K562 (cell line): ENCODE measurements at regions not wholly inside any gene's neighbourhood (a gene's known extent, or its start where the extent isn't known, plus 50 kb on each side); places are given as distances from the start of the nearest gene placed in this dataset.

Experiments used
- BRD9 ChIP-seq: fragments of 450-650 bp; IDR thresholded peaks from 2 replicates; pipeline ENCODE4 v1.6.1; 2018; ENCODE audit warnings: low read depth; ENCODE audit not compliant: partially characterized antibody
- CBFB ChIP-seq: sonication (generic); formaldehyde crosslinking; IDR thresholded peaks from 2 replicates; pipeline ENCODE4 v1.4.0; 2020; ENCODE audit warnings: mild to moderate bottlenecking, missing genetic modification reagents
- CBX5 ChIP-seq: IDR thresholded peaks from 2 replicates; pipeline ENCODE4 v1.6.1; 2014; ENCODE audit warnings: low read depth, borderline replicate concordance
- DNMT1 ChIP-seq: fragments of 450-650 bp; IDR thresholded peaks from 2 replicates; pipeline ENCODE4 v1.6.1; 2016; ENCODE audit warnings: antibody characterized with exemption, mild to moderate bottlenecking
- MAFG ChIP-seq: fragments of 450-650 bp; conservative IDR thresholded peaks from 2 replicates; pipeline ENCODE4 v1.6.1; 2016; ENCODE audit warnings: missing genetic modification characterization, missing compliant biosample characterization
- NFE2 ChIP-seq: IDR thresholded peaks from 2 replicates; pipeline ENCODE4 v1.6.1; 2014; ENCODE audit warnings: antibody characterized with exemption, low read depth
- PHB ChIP-seq: fragments of 250-450 bp; sonication (Bioruptor Pico); IDR thresholded peaks from 2 replicates; pipeline ENCODE4 v1.5.0; 2021
- RNF2 ChIP-seq: sonication (generic); IDR thresholded peaks from 2 replicates; pipeline ENCODE4 v1.6.1; 2016
- SMAD2 ChIP-seq: fragments of 150-350 bp; IDR thresholded peaks from 2 replicates; pipeline ENCODE4 v1.6.1; 2014; ENCODE audit warnings: low read depth, mild to moderate bottlenecking, low read length
- TRIM24 ChIP-seq, 2 experiments: fragments of 450-650 bp; IDR thresholded peaks; 2 replicates each; pipeline ENCODE4 v1.6.1; 2016
- VEZF1 ChIP-seq: fragments of 200-800 bp; sonication (Bioruptor generic); IDR thresholded peaks from 2 replicates; pipeline ENCODE4 v1.6.1; 2017; ENCODE audit warnings: missing genetic modification characterization, missing compliant biosample characterization
- ZNF518B ChIP-seq: fragments of 250-450 bp; sonication (Bioruptor Pico); IDR thresholded peaks from 2 replicates; pipeline ENCODE4 v1.5.0; 2021; ENCODE audit warnings: mild to moderate bottlenecking, moderate library complexity
- ZNF592 ChIP-seq: fragments of 450-650 bp; IDR thresholded peaks from 2 replicates; pipeline ENCODE4 v1.6.1; 2017; ENCODE audit warnings: antibody characterized with exemption, mild to moderate bottlenecking
- ZNF639 ChIP-seq, 2 experiments: fragments of 200-800 bp in 1 of 2; sonication (Bioruptor generic) in 1 of 2; sonication (generic) in 1 of 2; formaldehyde crosslinking in 1 of 2; IDR thresholded peaks in 1 of 2; conservative IDR thresholded peaks in 1 of 2; 2 replicates each; pipeline versions ENCODE4 v1.5.0 to v1.6.1; 2016 to 2020; ENCODE audit warnings: missing compliant biosample characterization in 1 of 2, missing genetic modification characterization in 1 of 2, missing genetic modification reagents in 1 of 2
- ZNF75A ChIP-seq: fragments of 450-650 bp; formaldehyde crosslinking; IDR thresholded peaks from 2 replicates; pipeline ENCODE4 v1.4.0; 2020; ENCODE audit warnings: mild to moderate bottlenecking
- TF ChIP-seq, protein P1 (sequence below): fragments of 450-650 bp; IDR thresholded peaks from 2 replicates; pipeline ENCODE4 v1.6.1; 2016; ENCODE audit warnings: low read depth, mild to moderate bottlenecking, moderate library complexity
- TF ChIP-seq, protein P2 (sequence below): fragments of 450-650 bp; formaldehyde crosslinking; IDR thresholded peaks from 2 replicates; pipeline ENCODE4 v1.4.0; 2020; ENCODE audit warnings: mild to moderate bottlenecking, mixed read lengths

GRCh38 chr4:10180603-10180926 is 64.0 kb upstream of the WDR1 start (continued):
- TF ChIP-seq ZNF592 (no peak), RNF2 (no peak), TRIM24 (IDR thresholded peaks at IDR 0.05) (no peak), ZNF639 (CRISPR knock-in tag; conservative IDR thresholded peaks at IDR 0.05 in 1 of 2, IDR thresholded peaks at IDR 0.05 in 1 of 2) (peak in 1 of 2 experiments; percentile 34; a peak in 1 of 4 replicates), NFE2 (no peak; the same call in 1 of the 2 replicates), CBX5 (no peak), SMAD2 (no peak), DNMT1 (no peak), CBFB (CRISPR knock-in tag) (no peak), MAFG (no peak), BRD9 (no peak), PHB (no peak), ZNF518B (CRISPR knock-in tag) (no peak), ZNF75A (CRISPR knock-in tag) (no peak), VEZF1 (CRISPR knock-in tag) (no peak)
- TF ChIP-seq, protein P1, sequence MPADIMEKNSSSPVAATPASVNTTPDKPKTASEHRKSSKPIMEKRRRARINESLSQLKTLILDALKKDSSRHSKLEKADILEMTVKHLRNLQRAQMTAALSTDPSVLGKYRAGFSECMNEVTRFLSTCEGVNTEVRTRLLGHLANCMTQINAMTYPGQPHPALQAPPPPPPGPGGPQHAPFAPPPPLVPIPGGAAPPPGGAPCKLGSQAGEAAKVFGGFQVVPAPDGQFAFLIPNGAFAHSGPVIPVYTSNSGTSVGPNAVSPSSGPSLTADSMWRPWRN = peak; percentile 30; the same call in 1 of the 2 replicates
- TF ChIP-seq, protein P2, sequence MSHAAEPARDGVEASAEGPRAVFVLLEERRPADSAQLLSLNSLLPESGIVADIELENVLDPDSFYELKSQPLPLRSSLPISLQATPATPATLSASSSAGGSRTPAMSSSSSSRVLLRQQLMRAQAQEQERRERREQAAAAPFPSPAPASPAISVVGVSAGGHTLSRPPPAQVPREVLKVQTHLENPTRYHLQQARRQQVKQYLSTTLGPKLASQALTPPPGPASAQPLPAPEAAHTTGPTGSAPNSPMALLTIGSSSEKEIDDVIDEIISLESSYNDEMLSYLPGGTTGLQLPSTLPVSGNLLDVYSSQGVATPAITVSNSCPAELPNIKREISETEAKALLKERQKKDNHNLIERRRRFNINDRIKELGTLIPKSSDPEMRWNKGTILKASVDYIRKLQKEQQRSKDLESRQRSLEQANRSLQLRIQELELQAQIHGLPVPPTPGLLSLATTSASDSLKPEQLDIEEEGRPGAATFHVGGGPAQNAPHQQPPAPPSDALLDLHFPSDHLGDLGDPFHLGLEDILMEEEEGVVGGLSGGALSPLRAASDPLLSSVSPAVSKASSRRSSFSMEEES (CRISPR knock-in tag) = no peak
